Kidney (tissue), 13 donors: ENCODE measurements at regions not wholly inside any gene's neighbourhood (a gene's known extent, or its start where the extent isn't known, plus 50 kb on each side); places are given as distances from the start of the nearest gene placed in this dataset.

Experiments
- DNase-seq, 5 donors: peaks; one replicate each; pipeline ENCODE4 v3.0.0-alpha.2; 2013 to 2020
- FAIRE-seq: peaks from 2 replicates; lab custom pipeline; 2012; peaks lifted over from hg19 to GRCh38; lab: Jason Lieb, UNC
- H3K27ac ChIP-seq, 2 donors: one replicate each; pipeline ENCODE4 v1.7.0; 2013; ENCODE audit warnings: low read depth in 2 of 2, low read length in 2 of 2, inconsistent platforms in 1 of 2
- H3K27me3 ChIP-seq: one replicate; pipeline ENCODE4 v1.7.1; 2013; ENCODE audit warnings: low read length, inconsistent platforms; ENCODE audit not compliant: control insufficient read depth, insufficient read depth
- H3K36me3 ChIP-seq, 3 donors: one replicate each; pipeline versions ENCODE4 v1.7.0 to v1.7.1; 2013; ENCODE audit warnings: low read length in 3 of 3, control low read depth in 1 of 3, inconsistent platforms in 1 of 3; ENCODE audit not compliant: insufficient read depth in 3 of 3, control insufficient read depth in 2 of 3
- H3K4me1 ChIP-seq, 3 donors: one replicate each; pipeline versions ENCODE4 v1.7.0 to v1.7.1; 2013; ENCODE audit warnings: low read length in 3 of 3, inconsistent platforms in 1 of 3, low read depth in 1 of 3; ENCODE audit not compliant: control insufficient read depth in 2 of 3, insufficient read depth in 2 of 3
- H3K4me3 ChIP-seq, 3 donors: one replicate each; pipeline versions ENCODE4 v1.7.0 to v1.8.1; 2013; ENCODE audit warnings: low read length in 3 of 3, control low read depth in 1 of 3, inconsistent platforms in 1 of 3
- H3K9ac ChIP-seq, 3 donors: one replicate each; pipeline versions ENCODE4 v1.7.0 to v1.7.1; 2013; ENCODE audit warnings: low read length in 3 of 3, control low read depth in 1 of 3, inconsistent platforms in 1 of 3
- H3K9me3 ChIP-seq, 3 donors: one replicate each; pipeline versions ENCODE4 v1.7.0 to v1.7.1; 2013; ENCODE audit warnings: low read length in 3 of 3, control low read depth in 1 of 3, inconsistent platforms in 1 of 3; ENCODE audit not compliant: control insufficient read depth in 2 of 3, insufficient read depth in 1 of 3
- CTCF ChIP-seq: IDR thresholded peaks from 3 replicates; pipeline ENCODE4 v1.5.1; 2012; ENCODE audit warnings: mild to moderate bottlenecking, moderate library complexity, borderline replicate concordance; ENCODE audit not compliant: insufficient read depth; ENCODE audit errors: extremely low read depth
- intact Hi-C: fragments of 100-400 bp; cut with DNase I; formaldehyde crosslinking; loops from one replicate; pipeline ENCODE4 v1.11.1; 2022
- donor health status: control.
- donor health status: control.
- donor health status: control.
- donor health status: control.
- donor health status: control.
- donor health status: DM: yes; HTN: yes; CAD: no.
- donor health status: Normal renal cell carcinoma (clear cell type).

- intact Hi-C loops = no loop called here
- no peak overlapping the region for H3K9ac ChIP-seq
Measured at GRCh38 chr1:239924741-239925350, 166.8 kb upstream of the FMN2 start.

GRCh38 chr1:239926184-239926583, 165.5 kb upstream of the FMN2 start:
- Histone ChIP-seq H3K27me3 (no peaks in the 10 kb centered on the region), H3K4me3 (no peak overlapping the region), H3K36me3 (no peaks in the 10 kb centered on the region), H3K9me3 (no peaks in the 10 kb centered on the region), H3K9ac (no peak overlapping the region), H3K4me1 (peaks cover 0 to 2% (median 0%) of the 10 kb centered on the region in 3 donors), H3K27ac (no peak overlapping the region)
- FAIRE-seq = no peak
- DNase-seq = no peak
- no peak for TF ChIP-seq CTCF
- intact Hi-C loops = no loop called here

More at GRCh38 chr1:239924741-239925350, 166.8 kb upstream of the FMN2 start:
- H3K4me1 ChIP-seq = no peaks in the 10 kb centered on the region
- DNase-seq (no peak), FAIRE-seq (no peak)
- H3K36me3 ChIP-seq = no peaks in the 10 kb centered on the region
- no peaks in the 10 kb centered on the region for H3K9me3 ChIP-seq
- H3K27ac ChIP-seq = no peak overlapping the region
- H3K27me3 ChIP-seq = no peaks in the 10 kb centered on the region
- no peak overlapping the region for H3K4me3 ChIP-seq
- TF ChIP-seq CTCF = no peak

GRCh38 chr1:239929317-239929716, 162.4 kb upstream of the FMN2 start:
- Histone ChIP-seq H3K36me3 (no peaks in the 10 kb centered on the region), H3K9ac (no peak overlapping the region), H3K9me3 (no peaks in the 10 kb centered on the region), H3K27me3 (no peaks in the 10 kb centered on the region), H3K4me3 (no peak overlapping the region), H3K4me1 (peaks cover 0 to 5% (median 0%) of the 10 kb centered on the region in 3 donors), H3K27ac (peak overlapping the region in 1 of 2 donors; percentile 25)
- DNase-seq (no peak), FAIRE-seq (no peak)
- no peak for TF ChIP-seq CTCF
- intact Hi-C loops = no loop called here

- no peak overlapping the region for H3K4me3 ChIP-seq
- TF ChIP-seq CTCF = no peak
- H3K9ac ChIP-seq = peak overlapping the region in 1 of 3 donors; percentile 59
- intact Hi-C loops = no loop called here
- DNase-seq (no peak), FAIRE-seq (peak; percentile 57)
- H3K27ac ChIP-seq = peak overlapping the region; percentile 64 to 79
- no peaks in the 10 kb centered on the region for H3K9me3 ChIP-seq
- H3K36me3 ChIP-seq = no peaks in the 10 kb centered on the region
- H3K4me1 ChIP-seq = peaks cover 0 to 5% (median 0%) of the 10 kb centered on the region in 3 donors
- H3K27me3 ChIP-seq = no peaks in the 10 kb centered on the region
Measured at GRCh38 chr1:239930686-239931262, 160.9 kb upstream of the FMN2 start.
